ENCODE measurements at regions not wholly inside any gene's neighbourhood (a gene's known extent, or its start where the extent isn't known, plus 50 kb on each side); places are given as distances from the start of the nearest gene placed in this dataset.

- peak; percentile 53 to 66 for DNase-seq (ENCODE audit: low read depth in 1 of 2, low spot score in 1 of 2)
- Histone ChIP-seq H3K4me1 (ENCODE audit: low read depth) (peaks cover 9% of the 10 kb centered on the region), H3K27me3 (no peaks in the 10 kb centered on the region)
Measured at GRCh38 chr16:85420501-85421337, 192.4 kb upstream of the GSE1 start.

GRCh38 chr16:85421338-85422195 is 191.6 kb upstream of the GSE1 start:
- no peak overlapping the region for H3K4me3 ChIP-seq
- H3K4me1 ChIP-seq (ENCODE audit: low read depth) = peaks cover 9% of the 10 kb centered on the region
- no peaks in the 10 kb centered on the region for H3K36me3 ChIP-seq
- no peak for DNase-seq (ENCODE audit: low read depth in 1 of 2, low spot score in 1 of 2)
- no peak overlapping the region for H3K27ac ChIP-seq
- H3K27me3 ChIP-seq = no peaks in the 10 kb centered on the region
- no peaks in the 10 kb centered on the region for H3K9me3 ChIP-seq (ENCODE audit: low read depth)
- TF ChIP-seq, protein P1, sequence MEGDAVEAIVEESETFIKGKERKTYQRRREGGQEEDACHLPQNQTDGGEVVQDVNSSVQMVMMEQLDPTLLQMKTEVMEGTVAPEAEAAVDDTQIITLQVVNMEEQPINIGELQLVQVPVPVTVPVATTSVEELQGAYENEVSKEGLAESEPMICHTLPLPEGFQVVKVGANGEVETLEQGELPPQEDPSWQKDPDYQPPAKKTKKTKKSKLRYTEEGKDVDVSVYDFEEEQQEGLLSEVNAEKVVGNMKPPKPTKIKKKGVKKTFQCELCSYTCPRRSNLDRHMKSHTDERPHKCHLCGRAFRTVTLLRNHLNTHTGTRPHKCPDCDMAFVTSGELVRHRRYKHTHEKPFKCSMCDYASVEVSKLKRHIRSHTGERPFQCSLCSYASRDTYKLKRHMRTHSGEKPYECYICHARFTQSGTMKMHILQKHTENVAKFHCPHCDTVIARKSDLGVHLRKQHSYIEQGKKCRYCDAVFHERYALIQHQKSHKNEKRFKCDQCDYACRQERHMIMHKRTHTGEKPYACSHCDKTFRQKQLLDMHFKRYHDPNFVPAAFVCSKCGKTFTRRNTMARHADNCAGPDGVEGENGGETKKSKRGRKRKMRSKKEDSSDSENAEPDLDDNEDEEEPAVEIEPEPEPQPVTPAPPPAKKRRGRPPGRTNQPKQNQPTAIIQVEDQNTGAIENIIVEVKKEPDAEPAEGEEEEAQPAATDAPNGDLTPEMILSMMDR (IDR thresholded peaks at IDR 0.05; ENCODE audit: low read depth, low read length) = no peak

More at GRCh38 chr16:85420501-85421337, 192.4 kb upstream of the GSE1 start:
- TF ChIP-seq, protein P1 (IDR thresholded peaks at IDR 0.05; ENCODE audit: low read depth, low read length) = peak; percentile 99
- H3K36me3 ChIP-seq = no peaks in the 10 kb centered on the region
- H3K27ac ChIP-seq = no peak overlapping the region
- H3K4me3 ChIP-seq = no peak overlapping the region
- no peaks in the 10 kb centered on the region for H3K9me3 ChIP-seq (ENCODE audit: low read depth)

DNA sequence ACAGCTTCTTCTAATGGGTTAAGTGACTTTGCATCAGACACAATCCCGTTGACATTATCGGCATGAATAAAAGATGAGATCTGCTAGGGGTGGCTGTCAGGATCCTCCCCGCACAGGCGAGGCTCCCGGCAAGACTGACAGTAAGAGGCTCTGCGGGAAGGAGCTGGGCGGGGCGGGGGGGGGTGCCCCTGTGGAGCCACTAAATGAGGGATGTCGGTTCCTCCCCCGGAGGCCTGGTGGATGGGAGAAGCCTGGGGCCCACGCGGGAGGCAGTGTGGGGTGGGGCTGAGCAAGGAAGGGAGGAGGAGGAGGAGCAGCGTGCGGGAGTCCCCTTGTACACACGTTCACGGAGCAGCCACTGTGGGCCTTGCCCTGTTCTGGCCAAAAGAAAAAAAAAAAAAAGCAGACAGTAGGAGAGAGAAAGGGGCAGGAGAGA is 190.9 kb upstream of the GSE1 start:
- TF ChIP-seq, protein P1 (IDR thresholded peaks at IDR 0.05; ENCODE audit: low read depth, low read length) = no peak
- no peaks in the 10 kb centered on the region for H3K9me3 ChIP-seq (ENCODE audit: low read depth)
- H3K27me3 ChIP-seq = no peaks in the 10 kb centered on the region
- H3K4me3 ChIP-seq = no peak overlapping the region
- H3K36me3 ChIP-seq = no peaks in the 10 kb centered on the region
- DNase-seq (ENCODE audit: low read depth in 1 of 2, low spot score in 1 of 2) = no peak
- H3K27ac ChIP-seq = no peak overlapping the region
- peaks cover 9% of the 10 kb centered on the region for H3K4me1 ChIP-seq (ENCODE audit: low read depth)

- no peak overlapping the region for H3K27ac ChIP-seq
- no peak overlapping the region for H3K4me3 ChIP-seq
- no peaks in the 10 kb centered on the region for H3K36me3 ChIP-seq
- H3K27me3 ChIP-seq = no peaks in the 10 kb centered on the region
- peak in 1 of 2 donors; percentile 40 for DNase-seq (ENCODE audit: low read depth in 1 of 2, low spot score in 1 of 2)
- no peaks in the 10 kb centered on the region for H3K9me3 ChIP-seq (ENCODE audit: low read depth)
- H3K4me1 ChIP-seq (ENCODE audit: low read depth) = peaks cover 9% of the 10 kb centered on the region
- TF ChIP-seq, protein P1 (IDR thresholded peaks at IDR 0.05; ENCODE audit: low read depth, low read length) = no peak
Measured at GRCh38 chr16:85422632-85423550, 190.2 kb upstream of the GSE1 start.

DNA sequence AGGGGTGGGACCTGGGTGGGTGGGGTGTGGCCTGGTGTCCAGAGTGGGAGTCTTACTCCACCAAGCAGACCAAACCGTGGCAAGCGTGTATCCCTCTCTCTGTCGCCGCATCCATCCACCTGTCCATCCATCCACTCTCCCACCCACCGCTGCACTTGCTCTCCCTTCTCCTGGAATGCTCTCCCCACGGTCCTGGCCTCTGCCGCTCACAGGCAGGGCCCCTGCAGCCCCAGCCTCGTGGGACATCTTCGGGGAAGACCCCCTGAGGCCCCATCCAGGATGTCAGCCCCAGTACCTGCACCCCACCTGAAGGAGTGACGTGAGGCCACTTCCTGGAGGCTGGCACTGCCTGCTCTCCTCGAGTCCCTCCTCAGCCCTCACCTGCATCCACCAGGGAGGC is 189.5 kb upstream of the GSE1 start:
- Histone ChIP-seq H3K36me3 (no peaks in the 10 kb centered on the region), H3K27me3 (no peaks in the 10 kb centered on the region), H3K4me1 (ENCODE audit: low read depth) (peaks cover 9% of the 10 kb centered on the region), H3K9me3 (ENCODE audit: low read depth) (no peaks in the 10 kb centered on the region), H3K27ac (no peak overlapping the region), H3K4me3 (no peak overlapping the region)
- DNase-seq (ENCODE audit: low read depth in 1 of 2, low spot score in 1 of 2) = no peak
- TF ChIP-seq, protein P1 (IDR thresholded peaks at IDR 0.05; ENCODE audit: low read depth, low read length) = no peak
